Skeletal muscle satellite cell (primary cell): ENCODE measurements at regions not wholly inside any gene's neighbourhood (a gene's known extent, or its start where the extent isn't known, plus 50 kb on each side); places are given as distances from the start of the nearest gene placed in this dataset.

Experiments
- H3K27me3 ChIP-seq: 2 replicates; pipeline ENCODE4 v1.7.0; 2013; ENCODE audit warnings: low read length; ENCODE audit not compliant: control insufficient read depth, insufficient read depth
- H3K36me3 ChIP-seq: 2 replicates; pipeline ENCODE4 v1.7.0; 2013; ENCODE audit warnings: mild to moderate bottlenecking, control low read depth, low read length; ENCODE audit not compliant: insufficient read depth
- H3K4me1 ChIP-seq: 2 replicates; pipeline ENCODE4 v1.7.0; 2013; ENCODE audit warnings: low read length; ENCODE audit not compliant: control insufficient read depth, insufficient read depth
- H3K4me2 ChIP-seq: 2 replicates; pipeline ENCODE4 v1.7.0; 2013; ENCODE audit warnings: mild to moderate bottlenecking, low read length
- H3K4me3 ChIP-seq: 2 replicates; pipeline ENCODE4 v1.7.0; 2013; ENCODE audit warnings: low read length
- H3K9ac ChIP-seq: 2 replicates; pipeline ENCODE4 v1.7.0; 2013; ENCODE audit warnings: mild to moderate bottlenecking, low read depth, low read length, moderate library complexity
- H3K9me3 ChIP-seq: replicated peaks from 2 replicates; pipeline ENCODE4 v1.7.0; 2013; ENCODE audit warnings: mild to moderate bottlenecking, control low read depth, low read length

DNA sequence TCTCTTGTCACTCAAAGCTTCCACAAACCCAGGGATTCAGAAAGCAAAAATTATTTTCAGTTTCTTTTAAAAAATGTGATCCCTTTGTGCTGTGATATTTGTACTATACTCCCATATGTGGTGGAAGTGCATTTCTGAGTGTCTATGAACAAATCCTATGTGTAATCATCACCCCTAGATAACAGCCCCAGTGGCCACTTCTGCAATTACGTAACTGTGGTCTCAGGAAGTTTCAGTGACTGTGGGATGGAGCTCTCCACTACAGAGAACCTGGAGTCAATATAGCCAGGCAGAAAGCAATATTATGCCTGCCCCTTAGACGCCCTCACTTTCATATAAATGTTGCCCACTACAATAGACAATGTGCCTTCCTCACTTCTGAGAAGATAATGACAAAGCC is 1101.7 kb upstream of the GHITM start:
- Histone ChIP-seq H3K9me3 (no peaks in the 10 kb centered on the region), H3K4me1 (no peaks in the 10 kb centered on the region), H3K4me2 (no peak overlapping the region), H3K4me3 (no peak overlapping the region), H3K27me3 (no peaks in the 10 kb centered on the region), H3K36me3 (no peaks in the 10 kb centered on the region), H3K9ac (no peak overlapping the region)

DNA sequence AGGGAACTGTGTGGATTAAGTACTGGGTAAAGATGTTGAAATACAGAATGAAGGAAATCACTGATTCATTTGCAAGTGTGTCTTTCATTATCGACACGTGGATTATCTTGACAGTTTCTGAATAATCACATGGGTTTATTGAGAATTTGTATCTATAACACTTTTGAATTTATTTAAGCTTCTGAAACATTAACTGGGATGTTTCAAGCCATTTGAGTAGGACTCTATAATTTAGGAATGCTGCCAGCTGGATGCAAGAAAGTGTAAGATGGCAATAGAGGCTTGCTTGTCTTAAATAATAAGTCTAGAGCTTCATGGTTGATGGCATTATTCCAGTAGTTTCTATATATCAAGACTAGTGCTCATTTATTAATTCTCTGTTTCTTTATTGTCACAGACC is 1100.7 kb upstream of the GHITM start:
- Histone ChIP-seq H3K36me3 (no peaks in the 10 kb centered on the region), H3K9me3 (no peaks in the 10 kb centered on the region), H3K9ac (no peak overlapping the region), H3K4me1 (no peaks in the 10 kb centered on the region), H3K4me2 (no peak overlapping the region), H3K4me3 (no peak overlapping the region), H3K27me3 (no peaks in the 10 kb centered on the region)

- Histone ChIP-seq H3K9ac (no peak overlapping the region), H3K4me1 (no peaks in the 10 kb centered on the region), H3K4me2 (no peak overlapping the region), H3K9me3 (no peaks in the 10 kb centered on the region), H3K36me3 (no peaks in the 10 kb centered on the region), H3K4me3 (no peak overlapping the region), H3K27me3 (no peaks in the 10 kb centered on the region)
Measured at GRCh38 chr10:83045731-83046130, 1093.6 kb upstream of the GHITM start.

DNA sequence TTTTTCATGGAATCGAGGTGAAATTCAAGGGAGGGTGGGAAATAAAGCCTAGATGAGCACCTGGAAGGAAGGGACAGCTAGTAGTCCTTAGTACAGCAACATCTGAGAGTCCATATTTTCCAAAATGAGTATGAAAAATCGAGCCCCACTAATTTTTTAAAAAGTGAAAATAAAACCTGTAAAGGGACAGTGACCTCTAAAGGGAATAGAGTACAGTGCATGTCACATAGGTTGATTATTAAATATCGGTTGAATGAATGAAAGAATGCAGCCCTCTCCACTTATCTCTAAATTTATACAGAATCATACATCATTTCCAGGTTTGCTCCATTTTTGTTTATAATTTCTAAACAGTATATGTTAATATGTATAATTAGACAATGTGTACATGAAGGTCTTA is 1088.5 kb upstream of the GHITM start:
- no peak overlapping the region for H3K9ac ChIP-seq
- no peaks in the 10 kb centered on the region for H3K9me3 ChIP-seq
- no peaks in the 10 kb centered on the region for H3K4me1 ChIP-seq
- no peaks in the 10 kb centered on the region for H3K36me3 ChIP-seq
- no peaks in the 10 kb centered on the region for H3K27me3 ChIP-seq
- no peak overlapping the region for H3K4me3 ChIP-seq
- no peak overlapping the region for H3K4me2 ChIP-seq

GRCh38 chr10:83062871-83063270 is 1076.4 kb upstream of the GHITM start:
- Histone ChIP-seq H3K4me2 (no peak overlapping the region), H3K36me3 (no peaks in the 10 kb centered on the region), H3K9ac (no peak overlapping the region), H3K4me1 (no peaks in the 10 kb centered on the region), H3K4me3 (no peak overlapping the region), H3K27me3 (no peaks in the 10 kb centered on the region), H3K9me3 (no peaks in the 10 kb centered on the region)

GRCh38 chr10:83073472-83073871 is 1065.8 kb upstream of the GHITM start:
- H3K4me1 ChIP-seq: no peaks in the 10 kb centered on the region
- no peak overlapping the region for H3K4me3 ChIP-seq
- H3K4me2 ChIP-seq: no peak overlapping the region
- H3K27me3 ChIP-seq: no peaks in the 10 kb centered on the region
- H3K9ac ChIP-seq: no peak overlapping the region
- no peaks in the 10 kb centered on the region for H3K9me3 ChIP-seq
- no peaks in the 10 kb centered on the region for H3K36me3 ChIP-seq

DNA sequence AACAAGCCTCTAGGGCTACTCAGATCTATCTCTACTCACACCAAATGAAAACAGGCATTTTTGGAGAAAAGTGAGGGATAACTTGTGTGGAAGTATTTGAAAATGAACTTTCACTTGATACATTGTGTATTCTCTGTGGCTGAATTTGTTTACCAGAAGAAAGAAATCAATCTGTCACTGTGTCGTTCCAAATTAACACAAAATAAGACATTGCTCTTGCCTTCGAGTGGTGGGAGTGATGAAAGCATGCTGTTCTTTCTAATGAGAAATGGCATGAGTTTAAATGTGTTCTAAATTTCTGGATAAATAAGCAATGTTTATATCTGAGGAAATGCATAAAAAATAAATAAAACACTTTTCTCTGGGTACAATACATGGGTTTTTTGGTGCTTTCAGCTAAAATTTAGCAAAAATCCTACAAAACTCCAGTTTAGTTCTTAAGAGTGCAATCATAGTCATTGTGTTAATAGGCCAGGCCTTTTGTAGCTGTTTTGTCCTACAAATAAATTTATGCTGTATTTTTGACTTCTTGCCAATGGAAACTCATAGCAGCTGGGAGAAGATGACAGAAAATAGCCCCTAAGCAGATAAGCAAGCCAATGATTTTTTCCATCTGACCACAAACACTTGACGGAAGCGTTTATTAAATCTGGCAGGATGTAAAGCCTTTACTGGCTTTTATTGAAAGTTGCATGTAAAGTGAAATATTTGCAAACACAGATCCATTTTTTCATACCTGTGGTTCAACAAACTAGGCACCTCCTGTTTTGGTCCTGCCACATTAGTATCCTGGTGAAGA is 1064.1 kb upstream of the GHITM start:
- Histone ChIP-seq H3K4me1 (no peaks in the 10 kb centered on the region), H3K4me3 (no peak overlapping the region), H3K36me3 (no peaks in the 10 kb centered on the region), H3K27me3 (no peaks in the 10 kb centered on the region), H3K4me2 (no peak overlapping the region), H3K9me3 (no peaks in the 10 kb centered on the region), H3K9ac (no peak overlapping the region)

DNA sequence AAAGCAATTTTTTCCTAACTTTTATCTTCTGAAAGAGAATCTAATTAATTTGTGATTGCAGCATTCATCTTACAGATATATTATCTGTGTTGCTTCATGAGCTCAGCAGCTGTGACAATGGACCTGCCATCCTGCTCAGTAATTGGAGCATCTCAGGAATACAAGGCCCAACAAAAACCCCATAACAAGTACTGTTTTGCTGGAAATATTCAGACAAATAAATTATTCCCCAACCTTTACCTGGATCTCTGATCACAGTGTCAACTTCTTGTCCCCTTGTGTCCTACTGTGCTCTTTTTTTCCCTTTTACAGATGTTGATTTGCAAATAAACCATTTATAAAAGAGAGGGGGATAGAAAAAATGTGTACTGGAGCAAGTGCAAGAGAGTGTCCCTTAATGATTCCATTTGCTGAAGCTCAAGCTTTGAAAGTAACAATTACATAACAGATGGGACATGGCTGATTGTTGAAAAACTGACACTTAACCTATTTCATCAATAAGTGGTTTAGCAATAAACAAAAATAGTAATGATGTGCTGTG is 1063.4 kb upstream of the GHITM start:
- Histone ChIP-seq H3K4me1 (no peaks in the 10 kb centered on the region), H3K9me3 (no peaks in the 10 kb centered on the region), H3K27me3 (no peaks in the 10 kb centered on the region), H3K4me2 (no peak overlapping the region), H3K9ac (no peak overlapping the region), H3K36me3 (no peaks in the 10 kb centered on the region), H3K4me3 (no peak overlapping the region)

- Histone ChIP-seq H3K36me3 (no peaks in the 10 kb centered on the region), H3K9me3 (no peaks in the 10 kb centered on the region), H3K4me3 (no peak overlapping the region), H3K4me2 (no peak overlapping the region), H3K4me1 (no peaks in the 10 kb centered on the region), H3K9ac (no peak overlapping the region), H3K27me3 (no peaks in the 10 kb centered on the region)
Measured at GRCh38 chr10:83076443-83076842, 1062.9 kb upstream of the GHITM start.

- H3K9ac ChIP-seq: no peak overlapping the region
- H3K4me3 ChIP-seq: no peak overlapping the region
- no peaks in the 10 kb centered on the region for H3K36me3 ChIP-seq
- H3K4me1 ChIP-seq: no peaks in the 10 kb centered on the region
- no peak overlapping the region for H3K4me2 ChIP-seq
- H3K27me3 ChIP-seq: no peaks in the 10 kb centered on the region
- H3K9me3 ChIP-seq: no peaks in the 10 kb centered on the region
Measured at GRCh38 chr10:83078160-83078559, 1061.1 kb upstream of the GHITM start.

DNA sequence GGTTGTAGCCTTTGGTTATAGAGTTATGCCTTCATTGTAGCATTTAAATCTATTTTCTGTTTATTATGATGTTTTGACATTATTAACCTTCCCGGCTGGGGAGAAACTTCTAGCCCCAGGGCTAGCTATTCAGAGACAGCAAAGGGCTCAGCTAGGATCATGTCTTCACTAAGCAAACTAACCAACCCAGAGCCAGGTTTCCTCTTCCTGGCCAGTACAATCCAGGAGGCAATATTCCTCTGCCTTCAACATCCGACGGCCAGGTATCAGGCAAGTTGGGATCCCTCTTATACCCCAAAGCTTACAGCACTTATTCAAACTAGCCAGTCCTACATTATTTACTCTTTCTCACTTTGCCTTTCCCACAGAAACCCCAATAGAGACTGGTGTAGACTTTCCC is 1060.7 kb upstream of the GHITM start:
- no peaks in the 10 kb centered on the region for H3K9me3 ChIP-seq
- H3K4me2 ChIP-seq: no peak overlapping the region
- no peak overlapping the region for H3K9ac ChIP-seq
- H3K36me3 ChIP-seq: no peaks in the 10 kb centered on the region
- no peaks in the 10 kb centered on the region for H3K4me1 ChIP-seq
- no peak overlapping the region for H3K4me3 ChIP-seq
- no peaks in the 10 kb centered on the region for H3K27me3 ChIP-seq

- H3K9ac ChIP-seq: no peak overlapping the region
- no peak overlapping the region for H3K4me3 ChIP-seq
- no peaks in the 10 kb centered on the region for H3K36me3 ChIP-seq
- H3K4me2 ChIP-seq: no peak overlapping the region
- H3K4me1 ChIP-seq: no peaks in the 10 kb centered on the region
- H3K9me3 ChIP-seq: no peaks in the 10 kb centered on the region
- no peaks in the 10 kb centered on the region for H3K27me3 ChIP-seq
Measured at GRCh38 chr10:83083831-83084230, 1055.5 kb upstream of the GHITM start.
